Heart left ventricle (tissue), 16 donors: ENCODE measurements at regions not wholly inside any gene's neighbourhood (a gene's known extent, or its start where the extent isn't known, plus 50 kb on each side); places are given as distances from the start of the nearest gene placed in this dataset.
A peak's percentile ranks its signal among the peaks of the same experiment; 100 is the strongest.

Experiments used
- ATAC-seq, 4 donors: fragments of 200-7000 bp; cut with Tn5 transposase; one replicate each; pipeline ENCODE4 v1.9.1; 2020 to 2022; ENCODE audit warnings: moderate library complexity in 4 of 4, mild to moderate bottlenecking in 3 of 4, moderate number of reproducible peaks in 1 of 4
- DNase-seq, 5 donors: peaks; one replicate each; pipeline ENCODE4 v3.0.0-alpha.2; 2020
- H3K27ac ChIP-seq, 12 donors: fragments of 200-600 bp; sonication (generic) in 4 of 12; one replicate each; pipeline versions ENCODE4 v1.5.0 to v1.8.0; 2016 to 2022; ENCODE audit warnings: mild to moderate bottlenecking in 2 of 12
- H3K27me3 ChIP-seq, 9 donors: fragments of 200-600 bp; sonication (generic) in 2 of 9; one replicate each; pipeline versions ENCODE4 v1.5.1 to v1.8.0; 2016 to 2022; ENCODE audit warnings: mild to moderate bottlenecking in 3 of 9
- H3K36me3 ChIP-seq, 9 donors: fragments of 200-600 bp; sonication (generic) in 2 of 9; one replicate each; pipeline versions ENCODE4 v1.5.0 to v1.8.0; 2018 to 2022; ENCODE audit warnings: mild to moderate bottlenecking in 2 of 9
- H3K4me1 ChIP-seq, 12 donors: fragments of 200-600 bp; sonication (generic) in 4 of 12; one replicate each; pipeline versions ENCODE4 v1.5.0 to v1.8.0; 2016 to 2022; ENCODE audit warnings: mild to moderate bottlenecking in 3 of 12
- H3K4me3 ChIP-seq, 12 donors: fragments of 200-600 bp; sonication (generic) in 4 of 12; one replicate each; pipeline versions ENCODE4 v1.5.0 to v1.8.0; 2017 to 2022; ENCODE audit warnings: mild to moderate bottlenecking in 9 of 12, moderate library complexity in 4 of 12
- H3K9me3 ChIP-seq, 12 donors: fragments of 200-600 bp; sonication (generic) in 4 of 12; one replicate each; pipeline versions ENCODE4 v1.5.0 to v1.8.0; 2016 to 2022; ENCODE audit warnings: mild to moderate bottlenecking in 1 of 12
- POLR2A ChIP-seq, 2 donors: fragments of 450-650 bp; IDR thresholded peaks; one replicate each; pipeline ENCODE4 v1.6.1; 2017; ENCODE audit warnings: antibody characterized with exemption in 2 of 2, mild to moderate bottlenecking in 2 of 2, moderate library complexity in 2 of 2
- WGBS, 4 donors: extraction: QIAGEN DNeasy Blood & Tissue Kit in 2 of 4; methylation state at CpG; one replicate each; pipeline versions ENCODE4 v1.1.5 to v1.1.7; 2013 to 2018; 5-methylcytosine and 5-hydroxymethylcytosine counted together
- intact Hi-C, 10 donors: fragments of 100-400 bp; cut with DNase I; formaldehyde crosslinking; loops; one replicate each; pipeline versions ENCODE4 v1.11.1 to v1.14.2; 2022
- TF ChIP-seq, protein P1 (sequence below), 12 donors: fragments of 200-600 bp; sonication (generic) in 4 of 12; IDR thresholded peaks; one replicate each; pipeline versions ENCODE4 v1.5.0 to v1.8.0; 2018 to 2022; ENCODE audit warnings: antibody characterized with exemption in 12 of 12, mild to moderate bottlenecking in 5 of 12
- donor health status: ischemic (EF 13 %, LVEDD 7.1; RV severe dilation, severe dysfunction).
- donor health status: healthy with polysubstance abuse.
- donor health status: DM: no; HTN: yes; CAD: no.
- donor health status: DM: no; HTN: no; CAD: no.
- donor health status: ischemic (EF 25% LVEDD 6.9; RV normal size, moderate dysfunction).
- donor health status: ischemic (EF 25% LVEDD 5.7; RV mildly dilated, moderate dysfunction).
- donor health status: healthy.
- donor health status: DM: yes; HTN: yes; CAD: no.
- donor health status: ischemic (EF 35%, LVEDD 5.7; RV mildly dilated, moderate dysfunction).
- donor health status: nonischemic (EF 11% LVEDD 7.7; RV severe dilation, severe dysfunction).
- donor health status: DM: yes; HTN: yes; CAD: no.
- donor health status: PGD.
- donor health status: ischemic (EF 29% LVEDD 5.4; RV normal size, mild dysfunction).
- donor health status: nonischemic (EF 23%, LVEDD 6.1; RV moderate dilation, normal function).

DNA sequence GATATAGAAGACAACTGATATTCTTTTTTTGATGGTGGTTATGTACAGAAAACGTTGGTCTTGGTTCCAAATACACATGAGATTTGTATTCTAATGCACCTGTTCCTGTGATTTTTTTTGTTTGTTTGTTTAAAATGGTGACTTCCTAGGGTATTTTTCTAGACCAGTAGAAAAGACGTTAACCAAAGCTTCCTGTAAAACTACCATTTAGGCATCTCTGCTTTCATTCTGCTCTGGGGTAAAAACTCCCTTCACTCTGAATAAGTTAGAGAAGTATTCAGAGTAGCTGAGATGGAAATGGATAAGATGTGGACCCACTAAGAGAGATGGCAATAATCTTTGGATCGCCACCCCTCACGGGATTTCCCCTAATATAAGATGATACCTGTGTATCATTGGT is 343.2 kb upstream of the KLF3 start:
- Histone ChIP-seq H3K4me1 (peaks cover 0 to 46% (median 17%) of the 10 kb centered on the region in 12 donors), H3K9me3 (no peaks in the 10 kb centered on the region), H3K4me3 (no peak overlapping the region), H3K36me3 (no peaks in the 10 kb centered on the region), H3K27ac (peak overlapping the region in 1 of 12 donors; percentile 83), H3K27me3 (no peaks in the 10 kb centered on the region)
- TF ChIP-seq, protein P1, sequence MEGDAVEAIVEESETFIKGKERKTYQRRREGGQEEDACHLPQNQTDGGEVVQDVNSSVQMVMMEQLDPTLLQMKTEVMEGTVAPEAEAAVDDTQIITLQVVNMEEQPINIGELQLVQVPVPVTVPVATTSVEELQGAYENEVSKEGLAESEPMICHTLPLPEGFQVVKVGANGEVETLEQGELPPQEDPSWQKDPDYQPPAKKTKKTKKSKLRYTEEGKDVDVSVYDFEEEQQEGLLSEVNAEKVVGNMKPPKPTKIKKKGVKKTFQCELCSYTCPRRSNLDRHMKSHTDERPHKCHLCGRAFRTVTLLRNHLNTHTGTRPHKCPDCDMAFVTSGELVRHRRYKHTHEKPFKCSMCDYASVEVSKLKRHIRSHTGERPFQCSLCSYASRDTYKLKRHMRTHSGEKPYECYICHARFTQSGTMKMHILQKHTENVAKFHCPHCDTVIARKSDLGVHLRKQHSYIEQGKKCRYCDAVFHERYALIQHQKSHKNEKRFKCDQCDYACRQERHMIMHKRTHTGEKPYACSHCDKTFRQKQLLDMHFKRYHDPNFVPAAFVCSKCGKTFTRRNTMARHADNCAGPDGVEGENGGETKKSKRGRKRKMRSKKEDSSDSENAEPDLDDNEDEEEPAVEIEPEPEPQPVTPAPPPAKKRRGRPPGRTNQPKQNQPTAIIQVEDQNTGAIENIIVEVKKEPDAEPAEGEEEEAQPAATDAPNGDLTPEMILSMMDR (IDR thresholded peaks at IDR 0.05), result no peak
- no peak for TF ChIP-seq POLR2A (IDR thresholded peaks at IDR 0.05)
- 82 to 85% (median 83%) methylated on average over 4 of the region's 4 CpGs for WGBS, 4 donors
- DNase-seq, result no peak
- no peak for ATAC-seq
- intact Hi-C loops, result loop anchor here in 8 of 10 donors (1.0 to 10.0 kb wide), 13 partner anchors 139 to 411 kb away; no protein-coding TSS in a partner anchor

DNA sequence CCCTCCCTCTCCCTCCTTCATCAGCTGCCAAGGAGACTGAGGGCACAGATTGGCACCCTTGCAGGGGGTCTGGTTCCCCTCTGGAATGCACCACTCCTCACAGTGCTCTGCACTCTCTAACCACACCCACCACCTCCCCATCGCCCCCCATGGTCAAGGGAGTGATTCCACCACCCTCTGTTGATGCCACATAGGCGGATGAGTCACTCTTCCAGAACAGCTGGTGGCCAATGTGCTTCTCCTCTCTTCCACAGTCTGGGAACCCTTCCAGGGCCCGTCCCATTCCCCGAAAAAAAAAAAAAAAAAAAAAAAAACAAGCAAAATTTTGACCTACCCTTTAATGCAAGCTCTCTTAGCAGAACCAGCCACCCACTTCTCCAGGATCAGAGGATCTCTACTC is 341.3 kb upstream of the KLF3 start:
- no peak overlapping the region for H3K4me3 ChIP-seq
- peak in 2 of 4 donors; percentile 30 to 32 for ATAC-seq

GRCh38 chr4:38323141-38323641 is 340.8 kb upstream of the KLF3 start:
- intact Hi-C loops, result loop anchor here in 7 of 10 donors (5.0 to 10.0 kb wide), 9 partner anchors 141 to 409 kb away; no protein-coding TSS in a partner anchor
- peak overlapping the region in 2 of 12 donors; percentile 16 to 70 for H3K27ac ChIP-seq
- no peaks in the 10 kb centered on the region for H3K36me3 ChIP-seq
- WGBS, 4 donors, result 82 to 87% (median 84%) methylated on average over 4 of the region's 4 CpGs
- H3K9me3 ChIP-seq, result peaks cover 0 to 5% (median 0%) of the 10 kb centered on the region in 12 donors
- ATAC-seq, result no peak
- no peak for DNase-seq
- no peak overlapping the region for H3K4me3 ChIP-seq
- peaks cover 0 to 43% (median 18%) of the 10 kb centered on the region in 12 donors for H3K4me1 ChIP-seq
- TF ChIP-seq, protein P1 (IDR thresholded peaks at IDR 0.05), result no peak
- no peak for TF ChIP-seq POLR2A (IDR thresholded peaks at IDR 0.05)
- H3K27me3 ChIP-seq, result no peaks in the 10 kb centered on the region

More for the DNA sequence above, 341.3 kb upstream of the KLF3 start:
- peaks cover 0 to 5% (median 0%) of the 10 kb centered on the region in 12 donors for H3K9me3 ChIP-seq
- intact Hi-C loops, result loop anchor here in 7 of 10 donors (1.0 to 10.0 kb wide), 10 partner anchors 140 to 410 kb away; no protein-coding TSS in a partner anchor
- DNase-seq, result peak; percentile 33 to 74 (median 61)
- no peaks in the 10 kb centered on the region for H3K36me3 ChIP-seq
- peak overlapping the region in 2 of 12 donors; percentile 42 to 70 for H3K27ac ChIP-seq
- TF ChIP-seq POLR2A (IDR thresholded peaks at IDR 0.05), result no peak
- TF ChIP-seq, protein P1 (IDR thresholded peaks at IDR 0.05), result no peak
- H3K27me3 ChIP-seq, result no peaks in the 10 kb centered on the region
- 42 to 80% (median 58%) methylated on average over 4 of the region's 4 CpGs for WGBS, 4 donors
- peaks cover 0 to 43% (median 17%) of the 10 kb centered on the region in 12 donors for H3K4me1 ChIP-seq

- Histone ChIP-seq H3K27me3 (no peaks in the 10 kb centered on the region), H3K27ac (no peak overlapping the region), H3K36me3 (no peaks in the 10 kb centered on the region), H3K4me3 (no peak overlapping the region), H3K9me3 (peaks cover 0 to 5% (median 0%) of the 10 kb centered on the region in 12 donors), H3K4me1 (peaks cover 0 to 43% (median 11%) of the 10 kb centered on the region in 12 donors)
- ATAC-seq (no peak), DNase-seq (no peak)
- TF ChIP-seq, protein P1 (IDR thresholded peaks at IDR 0.05), result no peak
- no peak for TF ChIP-seq POLR2A (IDR thresholded peaks at IDR 0.05)
- intact Hi-C loops, result loop anchor here in 7 of 10 donors (5.0 to 10.0 kb wide), 9 partner anchors 140 to 407 kb away; no protein-coding TSS in a partner anchor
- whole genome bisulfite sequencing, 4 donors, result 90 to 100% (median 93%) methylated on average over 9 to 31 of the region's 31 CpGs
Observed at GRCh38 chr4:38324861-38325628, 339.0 kb upstream of the KLF3 start.
